HCT116 (cell line): ENCODE measurements at regions not wholly inside any gene's neighbourhood (a gene's known extent, or its start where the extent isn't known, plus 50 kb on each side); places are given as distances from the start of the nearest gene placed in this dataset.
"Not testable (repeated sequence)": the region's sequence is repeated elsewhere in the genome, so short reads cannot be mapped to it uniquely, and the experiment has no call there.

Experiments
- ATAC-seq: fragments of 200-7000 bp; cut with Tn5 transposase; 2 replicates; pipeline ENCODE4 v1.9.1; 2020; ENCODE audit warnings: mild to moderate bottlenecking, moderate library complexity
- BruUV-seq: library from RNA; stranded (reverse); fragments of 400-500 nt; replicated peaks from 2 replicates; lab custom pipeline; 2021; lab: Mats Ljungman, UMichigan
- CTCF ChIA-PET: fragments of 300-600 bp; sonication (Branson Sonifier 250); formaldehyde crosslinking; loops from one replicate; lab custom pipeline; 2021; ENCODE audit warnings: antibody characterized with exemption; lab: Charles Lee
- POLR2A ChIA-PET: fragments of 300-600, 350-600 bp; sonication (Branson Sonifier 250); formaldehyde crosslinking; loops from one replicate; lab custom pipeline; 2021; ENCODE audit warnings: antibody characterized with exemption; lab: Charles Lee
- RAD21 ChIA-PET, 2 experiments: fragments of 300-600 bp; sonication (Branson Sonifier 250); formaldehyde crosslinking; loops; one replicate each; lab custom pipeline; 2023; ENCODE audit warnings: low total read pairs in 2 of 2; ENCODE audit not compliant: uncharacterized antibody in 2 of 2, unreplicated experiment in 2 of 2, low non-redundant PET in 1 of 2; lab: Charles Lee
- DNase-seq: peaks from one replicate; pipeline ENCODE4 v3.0.0-alpha.2; 2010; ENCODE audit warnings: low read depth, low spot score
- H2AFZ ChIP-seq: fragments of 200-600 bp; shearing (Covaris generic), sonication (generic); 2 replicates; pipeline ENCODE4 v1.6.1; 2017; ENCODE audit warnings: low read depth, mixed run types, mixed read lengths, antibody characterized with exemption, low read length; ENCODE audit not compliant: poor library complexity, severe bottlenecking
- H3K27ac ChIP-seq: 2 replicates; pipeline ENCODE4 v1.5.1; 2012; ENCODE audit warnings: low read depth, low read length
- H3K27me3 ChIP-seq: fragments of 200-600 bp; sonication (generic); 2 replicates; pipeline ENCODE4 v1.6.1; 2016; ENCODE audit warnings: mixed run types, low read length, mixed read lengths; ENCODE audit not compliant: insufficient read depth
- H3K36me3 ChIP-seq, 2 experiments: fragments of 200-500 bp in 1 of 2; fragments of 200-600 bp in 1 of 2; sonication (Bioruptor generic) in 1 of 2; sonication (generic) in 1 of 2; 2 replicates each; pipeline versions ENCODE4 v1.5.1 to v1.6.1; 2014 to 2016; ENCODE audit warnings: low read length in 2 of 2, inconsistent platforms in 1 of 2, mixed read lengths in 1 of 2, mixed run types in 1 of 2; ENCODE audit not compliant: insufficient read depth in 2 of 2, control insufficient read depth in 1 of 2
- H3K4me1 ChIP-seq, 2 experiments: fragments of 200-600 bp in 1 of 2; sonication (generic) in 1 of 2; 2 replicates each; pipeline versions ENCODE4 v1.5.1 to v1.6.1; 2012 to 2017; ENCODE audit warnings: low read length in 2 of 2, inconsistent platforms in 1 of 2, mild to moderate bottlenecking in 1 of 2, mixed read lengths in 1 of 2, mixed run types in 1 of 2, moderate library complexity in 1 of 2; ENCODE audit not compliant: insufficient read depth in 2 of 2, control insufficient read depth in 1 of 2
- H3K4me2 ChIP-seq: fragments of 200-600 bp; sonication (generic); 2 replicates; pipeline ENCODE4 v1.6.1; 2017; ENCODE audit warnings: mixed run types, low read length, mixed read lengths
- H3K4me3 ChIP-seq, 2 experiments: fragments of 200-600 bp in 1 of 2; sonication (generic) in 1 of 2; replicated peaks in 1 of 2; 2 replicates each; pipeline ENCODE4 v1.5.1; 2011 to 2016; ENCODE audit warnings: low read length in 2 of 2, control low read depth in 1 of 2, low read depth in 1 of 2, mild to moderate bottlenecking in 1 of 2, mixed read lengths in 1 of 2, mixed run types in 1 of 2
- H3K79me2 ChIP-seq: fragments of 200-600 bp; sonication (generic); 2 replicates; pipeline ENCODE4 v1.6.1; 2017; ENCODE audit warnings: mild to moderate bottlenecking, mixed run types, low read length, moderate library complexity, mixed read lengths; ENCODE audit not compliant: insufficient read depth
- H3K9ac ChIP-seq: fragments of 200-600 bp; sonication (generic); 2 replicates; pipeline ENCODE4 v1.6.1; 2016; ENCODE audit warnings: low read length, mixed read lengths
- H3K9me2 ChIP-seq: fragments of 200-600 bp; sonication (generic), shearing (Covaris generic); 2 replicates; pipeline ENCODE4 v1.6.1; 2017; ENCODE audit warnings: mixed run types, mild to moderate bottlenecking, moderate library complexity; ENCODE audit not compliant: insufficient read depth
- H3K9me3 ChIP-seq, 2 experiments: fragments of 200-500 bp in 1 of 2; fragments of 200-600 bp in 1 of 2; sonication (Bioruptor generic) in 1 of 2; sonication (generic) in 1 of 2; 2 replicates each; pipeline ENCODE4 v1.6.1; 2014 to 2017; ENCODE audit warnings: low read length in 2 of 2, mixed read lengths in 2 of 2, inconsistent platforms in 1 of 2, low read depth in 1 of 2, mild to moderate bottlenecking in 1 of 2, mixed run types in 1 of 2, moderate library complexity in 1 of 2; ENCODE audit not compliant: control insufficient read depth in 1 of 2, insufficient read depth in 1 of 2
- H4K20me1 ChIP-seq: fragments of 200-600 bp; sonication (generic), shearing (Covaris generic); 2 replicates; pipeline ENCODE4 v1.6.1; 2017; ENCODE audit warnings: mixed run types, mild to moderate bottlenecking, moderate library complexity; ENCODE audit not compliant: insufficient read depth
- CBX3 ChIP-seq: IDR thresholded peaks from 2 replicates; pipeline ENCODE4 v1.6.1; 2012; ENCODE audit warnings: low read depth
- CEBPB ChIP-seq: IDR thresholded peaks from 2 replicates; pipeline ENCODE4 v1.6.1; 2012; ENCODE audit warnings: low read depth
- CTCF ChIP-seq, 3 experiments: fragments of 200-600 bp in 1 of 3; sonication (generic) in 1 of 3; IDR thresholded peaks in 2 of 3; conservative IDR thresholded peaks in 1 of 3; 2 replicates each; pipeline ENCODE4 v1.5.1; 2012 to 2017; ENCODE audit warnings: low read depth in 2 of 3, low read length in 2 of 3, antibody characterized with exemption in 1 of 3, borderline replicate concordance in 1 of 3, control low read depth in 1 of 3, mild to moderate bottlenecking in 1 of 3, mixed read lengths in 1 of 3, mixed run types in 1 of 3, moderate library complexity in 1 of 3; ENCODE audit not compliant: insufficient read depth in 1 of 3
- EGR1 ChIP-seq: IDR thresholded peaks from 2 replicates; pipeline ENCODE4 v1.6.1; 2012; ENCODE audit warnings: low read depth
- POLR2A ChIP-seq: IDR thresholded peaks from 2 replicates; pipeline ENCODE4 v1.7.0; 2011; ENCODE audit warnings: borderline replicate concordance; ENCODE audit not compliant: insufficient read depth, insufficient read length; ENCODE audit errors: extremely low read depth
- POLR2AphosphoS5 ChIP-seq: IDR thresholded peaks from 2 replicates; pipeline ENCODE4 v1.6.1; 2011; ENCODE audit warnings: mild to moderate bottlenecking, low read depth, low read length, moderate library complexity
- REST ChIP-seq: IDR thresholded peaks from 2 replicates; pipeline ENCODE4 v1.6.1; 2012; ENCODE audit warnings: low read depth
- SIN3A ChIP-seq: IDR thresholded peaks from 2 replicates; pipeline ENCODE4 v1.6.1; 2012; ENCODE audit warnings: low read depth
- SP1 ChIP-seq: IDR thresholded peaks from 2 replicates; pipeline ENCODE4 v1.6.1; 2012; ENCODE audit warnings: low read depth
- SRF ChIP-seq: IDR thresholded peaks from 2 replicates; pipeline ENCODE4 v1.6.1; 2012; ENCODE audit warnings: low read depth
- TCF7L2 ChIP-seq: IDR thresholded peaks from 2 replicates; pipeline ENCODE4 v1.7.0; 2011; ENCODE audit warnings: borderline replicate concordance, inconsistent platforms; ENCODE audit not compliant: insufficient read depth, insufficient read length; ENCODE audit errors: extremely low read depth
- ZFX ChIP-seq: fragments of 450-650 bp; IDR thresholded peaks from 2 replicates; pipeline ENCODE4 v1.6.1; 2017
- intact Hi-C: fragments of 100-400 bp; cut with micrococcal nuclease; formaldehyde crosslinking; loops from 2 replicates; pipeline ENCODE4 v1.10.0; 2022

DNA sequence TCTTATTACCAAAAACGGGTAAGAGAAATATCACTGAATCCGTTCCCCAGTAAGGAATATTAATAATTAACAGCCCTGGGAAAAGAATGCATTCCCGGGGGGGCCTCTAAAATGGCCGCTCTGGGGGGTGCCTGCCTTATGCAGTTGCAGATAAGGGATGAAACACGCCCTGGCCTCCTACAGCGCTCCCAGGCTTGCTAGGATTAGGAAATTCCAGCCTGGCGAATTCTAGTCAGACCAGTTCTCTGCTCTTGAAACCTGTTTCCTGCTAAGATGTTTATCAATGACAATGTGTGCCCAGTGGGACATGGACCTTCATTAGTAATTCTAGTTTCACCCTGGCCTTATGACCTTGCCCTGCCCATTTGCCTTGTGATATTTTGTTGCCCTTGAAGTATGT, 76.1 kb upstream of the CRIM1 start:
- ATAC-seq, H3K36me3 ChIP-seq, H3K9me2 ChIP-seq, H4K20me1 ChIP-seq, H3K79me2 ChIP-seq, POLR2A ChIA-PET, H3K4me2 ChIP-seq, H3K27me3 ChIP-seq, H3K27ac ChIP-seq, H2AFZ ChIP-seq, CTCF ChIA-PET, H3K9ac ChIP-seq, BruUV-seq, H3K4me3 ChIP-seq, RAD21 ChIA-PET, intact Hi-C loops, H3K4me1 ChIP-seq, DNase-seq, H3K9me3 ChIP-seq: not testable (repeated sequence)

- no TSS peak for BruUV-seq
- ATAC-seq: no peak
- no peak for DNase-seq
- TF ChIP-seq SP1: no peak
- no peak for TF ChIP-seq REST
- no peak for TF ChIP-seq SRF
- no peak for TF ChIP-seq TCF7L2
- TF ChIP-seq POLR2AphosphoS5: no peak
- TF ChIP-seq POLR2A: no peak
- no peak for TF ChIP-seq SIN3A
- TF ChIP-seq ZFX: no peak
- no peak for TF ChIP-seq EGR1
- no peak for TF ChIP-seq CBX3
- no peak for TF ChIP-seq CTCF (IDR thresholded peaks at IDR 0.05 in 2 of 3, conservative IDR thresholded peaks at IDR 0.05 in 1 of 3; ENCODE audit: borderline replicate concordance in 1 of 3, insufficient read depth in 1 of 3, low read depth in 2 of 3, low read length in 2 of 3)
- no peak for TF ChIP-seq CEBPB
- no peak overlapping the region for H3K9ac ChIP-seq
- H3K4me3 ChIP-seq: no peak overlapping the region
- H3K4me2 ChIP-seq: no peak overlapping the region
- no peaks in the 10 kb centered on the region for H4K20me1 ChIP-seq
- H3K36me3 ChIP-seq: no peaks in the 10 kb centered on the region
- POLR2A ChIA-PET: no interaction called here
- RAD21 ChIA-PET: no interaction called here
- H3K27me3 ChIP-seq: no peaks in the 10 kb centered on the region
- H3K9me3 ChIP-seq: no peaks in the 10 kb centered on the region
- no peaks in the 10 kb centered on the region for H3K9me2 ChIP-seq
- H3K79me2 ChIP-seq: no peaks in the 10 kb centered on the region
- intact Hi-C loops: no loop called here
- no peaks in the 10 kb centered on the region for H3K4me1 ChIP-seq
- CTCF ChIA-PET: no interaction called here
- H3K27ac ChIP-seq: no peak overlapping the region
- H2AFZ ChIP-seq: no peak overlapping the region
These were observed 77.6 kb upstream of the CRIM1 start for GRCh38 chr2:36277881-36278523.
